ENCODE measurements at regions not wholly inside any gene's neighbourhood (a gene's known extent, or its start where the extent isn't known, plus 50 kb on each side); places are given as distances from the start of the nearest gene placed in this dataset.

- no peak for DNase-seq
Measured at GRCh38 chr12:19021646-19022045, 107.9 kb upstream of the PLEKHA5 start.

GRCh38 chr12:19025582-19025981, 104.0 kb upstream of the PLEKHA5 start:
- DNase-seq, result no peak

GRCh38 chr12:19026034-19026433, 103.5 kb upstream of the PLEKHA5 start:
- no peak for DNase-seq

- DNase-seq, result no peak
Measured at GRCh38 chr12:19026614-19027488, 102.7 kb upstream of the PLEKHA5 start.

- DNase-seq, result no peak
Measured at GRCh38 chr12:19030180-19030579, 99.4 kb upstream of the PLEKHA5 start.

GRCh38 chr12:19030603-19031002, 98.9 kb upstream of the PLEKHA5 start:
- DNase-seq, result no peak

- no peak for DNase-seq
Measured at GRCh38 chr12:19031032-19031431, 98.5 kb upstream of the PLEKHA5 start.

GRCh38 chr12:19032826-19033225, 96.7 kb upstream of the PLEKHA5 start:
- DNase-seq, result no peak

- no peak for DNase-seq
Measured at GRCh38 chr12:19033244-19033643, 96.3 kb upstream of the PLEKHA5 start.

GRCh38 chr12:19034937-19035336, 94.6 kb upstream of the PLEKHA5 start:
- DNase-seq, result no peak

- DNase-seq, result no peak
Measured at GRCh38 chr12:19035536-19035935, 94.0 kb upstream of the PLEKHA5 start.

GRCh38 chr12:19036673-19037357, 92.7 kb upstream of the PLEKHA5 start:
- DNase-seq, result no peak

GRCh38 chr12:19038209-19038608, 91.3 kb upstream of the PLEKHA5 start:
- no peak for DNase-seq

GRCh38 chr12:19039515-19039914, 90.0 kb upstream of the PLEKHA5 start:
- no peak for DNase-seq

GRCh38 chr12:19042221-19042620, 87.3 kb upstream of the PLEKHA5 start:
- DNase-seq, result no peak

GRCh38 chr12:19044430-19044829, 85.1 kb upstream of the PLEKHA5 start:
- DNase-seq, result no peak

GRCh38 chr12:19044891-19045290, 84.6 kb upstream of the PLEKHA5 start:
- no peak for DNase-seq

GRCh38 chr12:19045426-19045825, 84.1 kb upstream of the PLEKHA5 start:
- DNase-seq, result no peak

GRCh38 chr12:19048943-19049342, 80.6 kb upstream of the PLEKHA5 start:
- DNase-seq, result no peak

GRCh38 chr12:19052689-19053088, 76.8 kb upstream of the PLEKHA5 start:
- no peak for DNase-seq

- DNase-seq, result no peak
Measured at GRCh38 chr12:19053218-19053617, 76.3 kb upstream of the PLEKHA5 start.

GRCh38 chr12:19054035-19054434, 75.5 kb upstream of the PLEKHA5 start:
- DNase-seq, result no peak

- no peak for DNase-seq
Measured at GRCh38 chr12:19055589-19055988, 73.9 kb upstream of the PLEKHA5 start.

GRCh38 chr12:19058235-19059021, 71.1 kb upstream of the PLEKHA5 start:
- no peak for DNase-seq

All from NCI-H2029 (cell line).